ENCODE measurements at regions not wholly inside any gene's neighbourhood (a gene's known extent, or its start where the extent isn't known, plus 50 kb on each side); places are given as distances from the start of the nearest gene placed in this dataset.

DNA sequence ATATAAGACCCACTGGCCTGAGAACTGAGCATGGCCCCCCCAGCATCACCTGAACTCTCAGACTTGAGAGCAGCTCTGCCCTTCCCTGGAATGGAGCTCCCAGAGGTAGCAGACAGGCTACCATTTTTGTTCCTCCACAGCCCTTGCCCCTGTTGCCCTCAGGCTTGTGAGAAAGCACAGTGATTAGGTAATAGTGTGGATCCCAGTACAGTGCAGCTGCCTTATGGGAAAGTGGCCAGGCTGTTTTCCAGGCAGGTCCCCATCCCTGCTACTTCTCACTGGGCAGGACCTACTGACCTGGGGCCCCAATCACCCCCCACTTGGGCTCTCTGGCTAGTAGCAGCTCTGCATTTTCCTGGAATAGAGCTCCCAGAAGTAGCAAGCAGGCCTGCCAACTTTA is 834.0 kb downstream of the DACH1 start:
- no peak for DNase-seq (ENCODE audit: low spot score in 2 of 2)
- Histone ChIP-seq H3K27me3 (no peaks in the 10 kb centered on the region), H3K27ac (no peak overlapping the region), H3K36me3 (no peaks in the 10 kb centered on the region), H3K9me3 (peaks cover 0 to 14% (median 0%) of the 10 kb centered on the region in 4 donors), H3K4me1 (no peaks in the 10 kb centered on the region), H3K4me3 (no peak overlapping the region)
- TF ChIP-seq POLR2A (IDR thresholded peaks at IDR 0.05), result no peak
- no peak for TF ChIP-seq EP300 (IDR thresholded peaks at IDR 0.05)
- TF ChIP-seq, protein P1, sequence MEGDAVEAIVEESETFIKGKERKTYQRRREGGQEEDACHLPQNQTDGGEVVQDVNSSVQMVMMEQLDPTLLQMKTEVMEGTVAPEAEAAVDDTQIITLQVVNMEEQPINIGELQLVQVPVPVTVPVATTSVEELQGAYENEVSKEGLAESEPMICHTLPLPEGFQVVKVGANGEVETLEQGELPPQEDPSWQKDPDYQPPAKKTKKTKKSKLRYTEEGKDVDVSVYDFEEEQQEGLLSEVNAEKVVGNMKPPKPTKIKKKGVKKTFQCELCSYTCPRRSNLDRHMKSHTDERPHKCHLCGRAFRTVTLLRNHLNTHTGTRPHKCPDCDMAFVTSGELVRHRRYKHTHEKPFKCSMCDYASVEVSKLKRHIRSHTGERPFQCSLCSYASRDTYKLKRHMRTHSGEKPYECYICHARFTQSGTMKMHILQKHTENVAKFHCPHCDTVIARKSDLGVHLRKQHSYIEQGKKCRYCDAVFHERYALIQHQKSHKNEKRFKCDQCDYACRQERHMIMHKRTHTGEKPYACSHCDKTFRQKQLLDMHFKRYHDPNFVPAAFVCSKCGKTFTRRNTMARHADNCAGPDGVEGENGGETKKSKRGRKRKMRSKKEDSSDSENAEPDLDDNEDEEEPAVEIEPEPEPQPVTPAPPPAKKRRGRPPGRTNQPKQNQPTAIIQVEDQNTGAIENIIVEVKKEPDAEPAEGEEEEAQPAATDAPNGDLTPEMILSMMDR (IDR thresholded peaks at IDR 0.05), result no peak

DNA sequence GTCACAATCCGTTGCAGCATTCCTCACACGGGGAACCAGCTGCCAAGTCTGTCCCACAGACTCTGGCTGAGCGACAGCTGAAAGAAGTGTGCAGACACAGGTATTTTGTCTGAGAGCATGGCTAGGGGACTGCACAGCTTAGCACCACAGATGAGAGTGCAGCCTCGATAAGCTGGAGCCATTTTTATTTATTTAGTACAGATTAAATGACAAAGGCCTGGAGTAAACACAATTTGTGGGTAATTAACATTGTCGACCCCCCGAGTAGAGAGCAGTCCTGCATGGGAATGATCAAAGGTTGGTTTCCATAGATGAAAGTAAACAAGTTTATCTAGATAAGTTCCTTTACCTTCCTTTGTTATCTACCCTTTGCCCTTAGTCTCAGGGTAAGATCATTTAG is 836.2 kb downstream of the DACH1 start:
- Histone ChIP-seq H3K27ac (no peak overlapping the region), H3K27me3 (no peaks in the 10 kb centered on the region), H3K4me3 (no peak overlapping the region), H3K9me3 (peaks cover 0 to 14% (median 0%) of the 10 kb centered on the region in 4 donors), H3K36me3 (no peaks in the 10 kb centered on the region), H3K4me1 (no peaks in the 10 kb centered on the region)
- TF ChIP-seq POLR2A (IDR thresholded peaks at IDR 0.05) (no peak), EP300 (IDR thresholded peaks at IDR 0.05) (no peak)
- TF ChIP-seq, protein P1 (IDR thresholded peaks at IDR 0.05), result no peak
- WGBS, 2 donors, result 55 to 59% methylated on average over 6 of the region's 6 CpGs
- DNase-seq (ENCODE audit: low spot score in 2 of 2), result no peak

DNA sequence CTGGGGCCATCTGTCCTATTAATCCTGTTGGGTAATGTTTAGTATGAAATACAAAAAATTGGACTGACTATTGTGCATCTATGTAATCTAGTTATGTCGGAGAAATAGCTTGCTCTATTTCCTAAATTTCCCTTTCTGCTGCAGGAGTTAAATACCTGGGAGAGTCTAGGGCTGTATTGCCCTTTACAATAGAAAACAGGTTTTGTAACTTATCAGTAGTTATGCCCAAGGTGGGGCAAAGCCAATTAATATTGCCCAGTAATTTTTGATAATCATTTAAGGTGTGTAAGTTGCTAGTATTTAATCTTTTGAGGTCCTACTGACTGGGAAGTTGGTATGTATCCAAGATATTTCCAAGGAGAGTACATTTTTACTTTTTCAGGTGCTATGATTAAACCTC is 838.1 kb downstream of the DACH1 start:
- Histone ChIP-seq H3K9me3 (peaks cover 0 to 14% (median 0%) of the 10 kb centered on the region in 4 donors), H3K27ac (no peak overlapping the region), H3K4me1 (no peaks in the 10 kb centered on the region), H3K27me3 (no peaks in the 10 kb centered on the region), H3K36me3 (no peaks in the 10 kb centered on the region), H3K4me3 (no peak overlapping the region)
- DNase-seq (ENCODE audit: low spot score in 2 of 2), result no peak
- 97 to 100% methylated on average over 1 of the region's 1 CpG for WGBS, 2 donors
- TF ChIP-seq EP300 (IDR thresholded peaks at IDR 0.05), result no peak
- TF ChIP-seq, protein P1 (IDR thresholded peaks at IDR 0.05), result no peak
- no peak for TF ChIP-seq POLR2A (IDR thresholded peaks at IDR 0.05)

DNA sequence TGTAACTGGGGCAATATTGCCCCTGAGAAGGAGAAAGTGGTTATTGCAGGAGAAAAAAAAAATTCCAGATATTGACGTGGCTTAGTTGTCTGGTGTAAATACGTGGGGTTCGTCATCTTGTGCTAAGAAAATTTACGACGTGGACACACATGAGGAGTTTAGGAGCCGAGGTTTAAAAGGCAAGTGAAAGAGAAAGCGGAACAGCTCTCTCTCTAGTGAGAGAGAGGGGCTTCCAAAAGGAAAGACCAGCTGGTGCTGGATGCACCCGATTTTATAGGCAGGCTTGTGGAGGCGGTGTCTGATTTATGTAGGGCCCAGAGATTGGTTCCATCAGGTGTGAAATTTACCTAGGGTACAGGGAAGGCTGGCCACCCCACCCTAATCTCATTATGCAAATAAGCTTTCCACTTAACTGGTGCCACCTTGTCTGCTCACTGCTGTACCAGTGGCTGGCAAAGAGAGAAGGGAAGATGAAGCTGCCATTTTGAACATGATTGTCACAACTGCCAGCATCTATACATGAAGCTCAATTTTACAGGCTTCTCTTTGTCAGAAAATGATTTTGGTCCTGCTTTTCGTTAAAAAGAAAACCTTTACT is 845.1 kb downstream of the DACH1 start:
- Histone ChIP-seq H3K36me3 (no peaks in the 10 kb centered on the region), H3K4me3 (no peak overlapping the region), H3K27ac (no peak overlapping the region), H3K27me3 (no peaks in the 10 kb centered on the region), H3K4me1 (no peaks in the 10 kb centered on the region), H3K9me3 (no peaks in the 10 kb centered on the region)
- 75 to 77% methylated on average over 10 of the region's 10 CpGs for WGBS, 2 donors
- TF ChIP-seq POLR2A (IDR thresholded peaks at IDR 0.05), result no peak
- no peak for TF ChIP-seq EP300 (IDR thresholded peaks at IDR 0.05)
- no peak for DNase-seq (ENCODE audit: low spot score in 2 of 2)

DNA sequence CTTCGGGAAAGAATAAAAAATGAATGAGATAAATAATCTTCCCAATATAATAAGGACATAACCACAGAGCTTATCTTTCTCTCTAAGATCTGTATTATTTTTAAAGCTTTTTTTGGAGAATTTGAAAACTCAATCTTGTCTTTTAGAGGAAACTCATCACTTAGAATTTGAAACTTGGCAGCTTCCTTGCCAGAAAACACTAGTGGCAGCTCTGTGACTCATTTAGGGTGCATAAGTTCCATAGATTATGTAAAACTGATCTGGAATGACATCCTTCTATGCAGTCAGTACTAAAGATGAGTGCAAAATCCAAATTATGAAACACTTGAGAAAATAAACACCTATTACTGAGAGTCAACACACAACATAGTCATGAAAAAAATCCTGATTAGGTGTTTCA is 848.0 kb downstream of the DACH1 start:
- no peaks in the 10 kb centered on the region for H3K27me3 ChIP-seq
- TF ChIP-seq, protein P1 (IDR thresholded peaks at IDR 0.05), result no peak
- no peak for TF ChIP-seq POLR2A (IDR thresholded peaks at IDR 0.05)
- no peak for TF ChIP-seq EP300 (IDR thresholded peaks at IDR 0.05)
- H3K9me3 ChIP-seq, result no peaks in the 10 kb centered on the region
- no peaks in the 10 kb centered on the region for H3K4me1 ChIP-seq
- 38 to 48% methylated on average over 1 of the region's 1 CpG for WGBS, 2 donors
- DNase-seq (ENCODE audit: low spot score in 2 of 2), result no peak
- H3K27ac ChIP-seq, result no peak overlapping the region
- no peak overlapping the region for H3K4me3 ChIP-seq
- no peaks in the 10 kb centered on the region for H3K36me3 ChIP-seq

DNA sequence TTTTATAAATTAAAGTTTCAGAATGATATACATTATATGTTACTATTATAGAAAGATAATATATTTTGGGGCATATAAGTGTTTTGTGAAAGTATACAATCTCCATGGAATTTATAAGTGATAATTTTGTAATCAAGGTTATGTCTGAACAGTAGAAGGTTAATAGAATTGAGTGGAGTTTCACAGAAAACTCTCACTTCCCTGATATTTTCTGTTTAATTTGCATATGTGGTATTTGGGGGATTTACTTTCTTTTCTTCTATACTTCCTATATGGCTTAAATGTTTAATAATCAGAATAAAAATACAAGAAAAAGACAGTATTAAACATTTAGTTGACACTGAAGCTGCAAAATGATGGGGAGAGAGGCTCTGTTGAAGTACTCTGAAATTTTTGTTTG is 848.5 kb downstream of the DACH1 start:
- no peaks in the 10 kb centered on the region for H3K4me1 ChIP-seq
- H3K36me3 ChIP-seq, result no peaks in the 10 kb centered on the region
- TF ChIP-seq POLR2A (IDR thresholded peaks at IDR 0.05), result no peak
- TF ChIP-seq EP300 (IDR thresholded peaks at IDR 0.05), result no peak
- TF ChIP-seq, protein P1 (IDR thresholded peaks at IDR 0.05), result no peak
- H3K4me3 ChIP-seq, result no peak overlapping the region
- H3K9me3 ChIP-seq, result no peaks in the 10 kb centered on the region
- no peak for DNase-seq (ENCODE audit: low spot score in 2 of 2)
- no peak overlapping the region for H3K27ac ChIP-seq
- no peaks in the 10 kb centered on the region for H3K27me3 ChIP-seq

Data from tibial nerve (tissue), 4 donors.